HG02840 (cell line): ENCODE measurements at regions not wholly inside any gene's neighbourhood (a gene's known extent, or its start where the extent isn't known, plus 50 kb on each side); places are given as distances from the start of the nearest gene placed in this dataset.
"Not testable (repeated sequence)": the region's sequence is repeated elsewhere in the genome, so short reads cannot be mapped to it uniquely, and the experiment has no call there.

Experiments used
- ATAC-seq: cut with Tn5 transposase; IDR thresholded peaks from one replicate; pipeline ENCODE4 v1.9.1; 2021; ENCODE audit warnings: mild to moderate bottlenecking, moderate library complexity, moderate number of reproducible peaks; ENCODE audit not compliant: unreplicated experiment, low FRiP score

GRCh38 chr3:25166016-25166415 lies 262.0 kb upstream of the RARB start:
- ATAC-seq, result no peak

- ATAC-seq, result no peak
Measured at GRCh38 chr3:25169151-25169550, 258.9 kb upstream of the RARB start.

GRCh38 chr3:25170021-25170420 lies 258.0 kb upstream of the RARB start:
- ATAC-seq, result no peak

- ATAC-seq, result no peak
Measured at GRCh38 chr3:25171118-25171807, 256.8 kb upstream of the RARB start.

GRCh38 chr3:25171897-25172296 lies 256.2 kb upstream of the RARB start:
- ATAC-seq, result no peak

- ATAC-seq, result no peak
Measured at GRCh38 chr3:25173606-25174005, 254.5 kb upstream of the RARB start.

DNA sequence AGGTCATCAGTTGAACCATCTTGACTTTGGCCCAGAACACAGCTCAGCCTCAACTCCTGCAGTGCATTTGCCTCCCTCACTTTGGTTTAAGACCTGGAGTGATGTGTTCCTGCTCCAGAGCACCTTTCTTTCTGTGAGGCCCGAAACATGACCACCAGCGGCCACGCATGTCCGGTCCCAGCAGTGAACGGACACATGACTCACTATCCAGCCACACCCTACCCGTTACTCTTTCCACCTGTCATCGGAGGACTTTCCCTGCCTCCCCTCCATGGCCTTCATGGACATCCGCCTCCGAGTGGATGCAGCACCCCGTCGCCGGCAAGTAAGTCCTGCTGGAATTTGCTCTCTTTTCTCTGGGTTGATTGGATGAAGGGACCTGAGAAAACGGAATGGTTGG lies 253.8 kb upstream of the RARB start:
- ATAC-seq, result no peak

GRCh38 chr3:25177041-25177440 lies 251.0 kb upstream of the RARB start:
- no peak for ATAC-seq

DNA sequence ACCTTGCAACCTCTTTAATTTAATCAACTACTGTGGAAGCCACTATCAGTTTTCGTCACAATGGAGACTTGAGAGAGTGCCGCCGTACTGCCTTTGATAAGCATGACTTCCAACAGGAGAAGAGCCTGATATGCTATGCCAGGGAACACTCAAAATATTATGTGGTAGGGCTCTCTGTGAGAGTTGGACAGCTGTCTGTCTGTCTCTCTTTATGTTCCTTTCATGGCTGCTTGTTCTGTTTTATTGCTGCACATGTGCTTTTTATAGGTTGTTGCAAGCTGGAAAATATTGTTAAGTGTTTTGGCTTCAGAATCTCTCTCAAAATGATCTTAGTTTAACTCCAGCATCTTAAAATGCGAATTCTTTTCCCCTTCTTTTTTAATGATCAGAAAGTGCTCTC lies 249.4 kb upstream of the RARB start:
- ATAC-seq, result no peak

- ATAC-seq, result no peak
Measured at GRCh38 chr3:25181096-25181495, 247.0 kb upstream of the RARB start.

DNA sequence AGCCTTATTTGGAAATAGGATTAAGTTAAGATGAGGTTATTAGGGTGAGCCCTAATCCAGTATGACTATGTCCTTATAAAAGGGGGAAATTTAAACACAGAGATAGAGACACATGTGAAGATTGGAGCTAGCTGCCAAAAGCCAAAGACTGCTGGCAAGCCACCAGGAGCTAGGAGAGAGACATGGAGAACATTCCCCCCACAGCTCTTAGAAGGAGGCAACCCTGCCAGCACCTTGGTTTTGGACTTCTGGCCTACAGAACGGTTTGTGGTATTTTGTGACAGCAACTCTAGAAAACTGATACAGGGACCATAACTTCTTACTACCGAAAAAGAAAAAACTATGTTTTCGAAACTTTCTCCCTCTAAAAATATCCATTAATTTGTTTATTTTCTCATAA lies 245.3 kb upstream of the RARB start:
- no peak for ATAC-seq

GRCh38 chr3:25184641-25185250 lies 243.3 kb upstream of the RARB start:
- no peak for ATAC-seq

GRCh38 chr3:25191673-25192072 lies 236.4 kb upstream of the RARB start:
- ATAC-seq, result no peak

DNA sequence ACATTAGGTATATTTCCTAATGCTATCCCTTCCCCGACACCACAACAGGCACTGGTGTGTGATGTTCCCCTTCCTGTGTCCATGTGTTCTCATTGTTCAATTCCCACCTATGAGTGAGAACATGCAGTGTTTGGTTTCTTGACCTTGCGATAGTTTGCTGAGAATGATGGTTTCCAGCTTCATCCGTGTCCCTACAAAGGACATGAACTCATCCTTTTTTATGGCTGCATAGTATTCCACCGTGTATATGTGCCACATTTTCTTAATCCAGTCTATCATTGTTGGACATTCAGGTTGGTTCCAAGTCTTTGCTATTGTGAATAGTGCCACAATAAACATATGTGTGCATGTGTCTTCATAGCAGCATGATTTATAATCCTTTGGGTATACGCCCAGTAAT lies 228.5 kb upstream of the RARB start:
- not testable (repeated sequence) for ATAC-seq

DNA sequence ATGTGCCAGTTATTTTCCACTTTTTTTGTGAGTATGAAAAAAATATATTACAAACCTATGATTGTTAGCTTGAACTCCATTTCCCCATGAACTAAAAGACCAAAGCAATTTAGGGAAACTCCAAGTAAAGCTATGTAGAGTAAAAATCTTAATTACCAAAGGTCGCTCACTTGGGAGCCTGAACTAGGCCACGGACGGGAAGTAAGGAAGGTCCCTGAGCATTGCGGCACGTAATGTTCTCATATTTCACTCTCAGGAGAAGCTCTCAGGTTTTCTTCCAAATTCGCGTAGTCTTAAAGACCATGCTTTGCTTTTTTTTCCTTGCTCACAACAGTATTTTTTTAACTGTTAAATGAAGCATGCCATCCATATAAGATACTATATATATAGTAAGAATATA lies 215.3 kb upstream of the RARB start:
- no peak for ATAC-seq

- no peak for ATAC-seq
Measured at GRCh38 chr3:25214034-25214433, 214.0 kb upstream of the RARB start.

DNA sequence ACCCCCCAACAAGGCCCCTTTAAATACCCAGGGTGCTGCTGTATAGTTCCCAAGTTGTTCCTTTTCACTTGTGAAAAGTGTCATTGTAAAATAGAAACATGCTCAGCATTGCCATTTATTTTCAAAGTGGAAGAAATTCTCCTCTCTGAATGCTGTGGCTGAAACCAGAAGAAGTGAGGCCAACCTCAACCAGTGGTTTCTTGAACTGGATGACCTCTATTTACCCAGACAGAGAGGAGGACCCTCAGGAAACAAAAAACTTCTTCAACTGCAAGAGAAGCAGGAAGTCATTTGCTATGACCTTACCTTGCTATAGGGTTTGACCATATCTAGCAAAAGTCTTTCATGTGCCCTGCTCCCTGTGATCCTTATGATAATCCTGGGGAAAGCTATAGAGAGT lies 209.7 kb upstream of the RARB start:
- ATAC-seq, result no peak

DNA sequence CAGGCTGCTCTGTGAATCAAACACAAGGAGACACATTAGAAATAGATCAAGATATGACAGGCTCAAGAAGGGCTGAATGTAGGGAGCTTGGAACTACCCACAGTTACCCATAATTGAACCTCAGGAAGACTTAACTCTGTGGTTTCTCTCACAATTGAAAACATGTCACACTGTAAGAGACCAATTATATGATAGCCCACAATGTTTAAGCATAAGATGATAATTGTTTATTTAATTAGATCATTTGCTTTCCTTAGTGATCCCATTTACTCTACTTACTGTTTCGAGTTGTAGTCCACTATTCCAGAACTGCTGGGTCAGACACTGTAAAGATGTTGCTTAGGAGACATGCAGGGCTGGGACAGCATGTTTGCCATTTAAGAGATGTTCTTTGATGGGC lies 201.3 kb upstream of the RARB start:
- no peak for ATAC-seq

DNA sequence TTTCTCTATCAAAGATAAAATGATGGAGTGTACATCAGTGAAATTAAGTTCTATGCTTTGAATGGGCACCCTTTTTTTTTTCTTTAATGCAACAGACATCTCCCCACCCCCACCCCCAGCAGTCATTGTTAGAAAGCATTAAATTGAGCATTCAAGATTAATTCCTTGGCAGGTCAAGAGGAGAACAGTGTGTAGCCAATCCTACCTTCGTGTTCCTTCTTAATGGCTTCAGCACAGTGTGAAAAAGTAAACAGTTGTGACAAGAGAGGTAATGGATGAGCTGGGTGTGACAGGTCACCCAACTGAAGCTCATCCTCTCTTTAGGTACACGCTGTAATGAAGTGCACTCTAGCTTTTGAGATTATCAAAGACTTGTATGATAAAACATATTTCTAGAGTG lies 198.5 kb upstream of the RARB start:
- no peak for ATAC-seq

- no peak for ATAC-seq
Measured at GRCh38 chr3:25235031-25235430, 193.0 kb upstream of the RARB start.

DNA sequence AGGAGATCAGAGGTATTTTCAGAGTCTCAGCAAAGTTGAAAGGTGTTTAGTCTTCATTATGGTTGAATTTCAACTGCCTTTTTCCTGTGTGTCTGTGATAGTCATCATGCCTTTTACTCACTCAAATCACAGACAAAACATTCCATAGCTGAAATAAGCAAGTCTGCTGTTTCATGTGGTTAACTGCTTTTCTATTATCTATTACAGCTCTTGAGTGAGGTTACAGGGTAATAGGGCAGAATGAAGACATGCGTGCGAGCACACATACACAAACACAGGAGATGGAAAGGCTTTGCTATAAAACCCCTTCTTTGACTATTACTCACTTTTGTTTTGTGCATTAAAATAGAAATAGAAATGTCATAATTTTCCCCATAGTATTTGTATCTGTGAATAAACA lies 192.6 kb upstream of the RARB start:
- no peak for ATAC-seq

DNA sequence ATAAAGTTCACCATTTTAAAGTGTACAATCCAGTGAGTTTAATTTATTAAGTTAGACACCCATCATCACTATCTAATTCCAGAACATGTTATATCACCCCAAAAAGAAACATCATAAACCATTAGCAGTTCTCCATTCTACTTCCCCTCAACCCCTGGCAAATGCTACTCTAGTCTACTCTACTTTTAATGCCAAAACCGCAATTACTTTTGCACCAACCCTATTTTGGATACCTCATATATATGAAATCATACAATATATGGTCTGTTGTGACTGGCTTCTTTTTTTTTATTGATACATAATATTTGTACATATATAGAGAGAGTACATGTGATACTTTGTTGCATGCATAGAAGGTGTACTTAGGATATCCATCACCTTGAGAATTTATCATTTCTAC lies 190.5 kb upstream of the RARB start:
- no peak for ATAC-seq

- ATAC-seq, result no peak
Measured at GRCh38 chr3:25239042-25239441, 189.0 kb upstream of the RARB start.
